Liver (tissue), 3 donors: ENCODE measurements at regions not wholly inside any gene's neighbourhood (a gene's known extent, or its start where the extent isn't known, plus 50 kb on each side); places are given as distances from the start of the nearest gene placed in this dataset.

Experiments used
- FOXA1 ChIP-seq: IDR thresholded peaks from 2 replicates; pipeline ENCODE4 v1.6.1; 2016; ENCODE audit warnings: antibody characterized with exemption
- GABPA ChIP-seq, 2 donors: IDR thresholded peaks in 1 of 2; conservative IDR thresholded peaks in 1 of 2; 2 replicates each; pipeline ENCODE4 v1.6.1; 2016; ENCODE audit warnings: antibody characterized with exemption in 2 of 2, mild to moderate bottlenecking in 1 of 2, moderate library complexity in 1 of 2
- JUND ChIP-seq, 2 donors: IDR thresholded peaks; 2 replicates each; pipeline ENCODE4 v1.6.1; 2016; ENCODE audit warnings: antibody characterized with exemption in 2 of 2
- NR2F2 ChIP-seq: IDR thresholded peaks from 2 replicates; pipeline ENCODE4 v1.6.1; 2016; ENCODE audit warnings: antibody characterized with exemption
- RXRA ChIP-seq, 2 donors: IDR thresholded peaks; 2 replicates each; pipeline ENCODE4 v1.6.1; 2017 to 2018; ENCODE audit warnings: antibody characterized with exemption in 2 of 2, mild to moderate bottlenecking in 1 of 2
- TF ChIP-seq, protein P1 (sequence below): fragments of 150-350 bp; IDR thresholded peaks from 2 replicates; pipeline ENCODE4 v1.5.1; 2017; ENCODE audit warnings: improper control_type of control experiment, low read depth, low read length; ENCODE audit not compliant: missing input control
- TF ChIP-seq, protein P2 (sequence below): IDR thresholded peaks from 2 replicates; pipeline ENCODE4 v1.6.1; 2016; ENCODE audit warnings: antibody characterized with exemption
- TF ChIP-seq, protein P3 (sequence below): IDR thresholded peaks from 2 replicates; pipeline ENCODE4 v1.6.1; 2016; ENCODE audit warnings: antibody characterized with exemption, mild to moderate bottlenecking
- TF ChIP-seq, protein P4 (sequence below): IDR thresholded peaks from 2 replicates; pipeline ENCODE4 v1.6.1; 2016; ENCODE audit warnings: antibody characterized with exemption
- donor health status: healthy.
- donor health status: healthy.

DNA sequence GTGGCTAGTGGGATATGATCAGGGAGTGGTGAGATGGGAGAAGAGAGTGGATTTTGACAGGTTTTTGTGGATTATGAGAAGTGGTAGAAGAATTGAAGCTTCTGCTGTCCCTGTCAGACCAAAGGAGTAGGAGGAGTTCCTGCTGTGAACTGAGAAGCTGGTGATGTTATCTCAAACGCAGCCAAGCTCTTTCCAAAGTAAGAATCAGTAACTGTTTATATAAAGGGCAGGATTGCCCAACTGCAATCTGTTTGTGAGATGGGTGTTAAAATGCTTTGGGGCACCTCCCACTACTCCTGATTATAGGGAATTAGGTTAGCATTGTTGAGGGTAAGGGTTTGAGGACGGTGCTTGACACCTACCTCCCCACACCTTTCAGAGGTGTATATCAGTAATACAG, 60.5 kb upstream of the USP25 start:
- TF ChIP-seq, protein P1, sequence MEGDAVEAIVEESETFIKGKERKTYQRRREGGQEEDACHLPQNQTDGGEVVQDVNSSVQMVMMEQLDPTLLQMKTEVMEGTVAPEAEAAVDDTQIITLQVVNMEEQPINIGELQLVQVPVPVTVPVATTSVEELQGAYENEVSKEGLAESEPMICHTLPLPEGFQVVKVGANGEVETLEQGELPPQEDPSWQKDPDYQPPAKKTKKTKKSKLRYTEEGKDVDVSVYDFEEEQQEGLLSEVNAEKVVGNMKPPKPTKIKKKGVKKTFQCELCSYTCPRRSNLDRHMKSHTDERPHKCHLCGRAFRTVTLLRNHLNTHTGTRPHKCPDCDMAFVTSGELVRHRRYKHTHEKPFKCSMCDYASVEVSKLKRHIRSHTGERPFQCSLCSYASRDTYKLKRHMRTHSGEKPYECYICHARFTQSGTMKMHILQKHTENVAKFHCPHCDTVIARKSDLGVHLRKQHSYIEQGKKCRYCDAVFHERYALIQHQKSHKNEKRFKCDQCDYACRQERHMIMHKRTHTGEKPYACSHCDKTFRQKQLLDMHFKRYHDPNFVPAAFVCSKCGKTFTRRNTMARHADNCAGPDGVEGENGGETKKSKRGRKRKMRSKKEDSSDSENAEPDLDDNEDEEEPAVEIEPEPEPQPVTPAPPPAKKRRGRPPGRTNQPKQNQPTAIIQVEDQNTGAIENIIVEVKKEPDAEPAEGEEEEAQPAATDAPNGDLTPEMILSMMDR: no peak
- TF ChIP-seq GABPA (IDR thresholded peaks at IDR 0.05 in 1 of 2, conservative IDR thresholded peaks at IDR 0.05 in 1 of 2): no peak
- TF ChIP-seq, protein P2, sequence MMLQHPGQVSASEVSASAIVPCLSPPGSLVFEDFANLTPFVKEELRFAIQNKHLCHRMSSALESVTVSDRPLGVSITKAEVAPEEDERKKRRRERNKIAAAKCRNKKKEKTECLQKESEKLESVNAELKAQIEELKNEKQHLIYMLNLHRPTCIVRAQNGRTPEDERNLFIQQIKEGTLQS: no peak
- TF ChIP-seq FOXA1: no peak
- no peak for TF ChIP-seq NR2F2
- TF ChIP-seq, protein P3, sequence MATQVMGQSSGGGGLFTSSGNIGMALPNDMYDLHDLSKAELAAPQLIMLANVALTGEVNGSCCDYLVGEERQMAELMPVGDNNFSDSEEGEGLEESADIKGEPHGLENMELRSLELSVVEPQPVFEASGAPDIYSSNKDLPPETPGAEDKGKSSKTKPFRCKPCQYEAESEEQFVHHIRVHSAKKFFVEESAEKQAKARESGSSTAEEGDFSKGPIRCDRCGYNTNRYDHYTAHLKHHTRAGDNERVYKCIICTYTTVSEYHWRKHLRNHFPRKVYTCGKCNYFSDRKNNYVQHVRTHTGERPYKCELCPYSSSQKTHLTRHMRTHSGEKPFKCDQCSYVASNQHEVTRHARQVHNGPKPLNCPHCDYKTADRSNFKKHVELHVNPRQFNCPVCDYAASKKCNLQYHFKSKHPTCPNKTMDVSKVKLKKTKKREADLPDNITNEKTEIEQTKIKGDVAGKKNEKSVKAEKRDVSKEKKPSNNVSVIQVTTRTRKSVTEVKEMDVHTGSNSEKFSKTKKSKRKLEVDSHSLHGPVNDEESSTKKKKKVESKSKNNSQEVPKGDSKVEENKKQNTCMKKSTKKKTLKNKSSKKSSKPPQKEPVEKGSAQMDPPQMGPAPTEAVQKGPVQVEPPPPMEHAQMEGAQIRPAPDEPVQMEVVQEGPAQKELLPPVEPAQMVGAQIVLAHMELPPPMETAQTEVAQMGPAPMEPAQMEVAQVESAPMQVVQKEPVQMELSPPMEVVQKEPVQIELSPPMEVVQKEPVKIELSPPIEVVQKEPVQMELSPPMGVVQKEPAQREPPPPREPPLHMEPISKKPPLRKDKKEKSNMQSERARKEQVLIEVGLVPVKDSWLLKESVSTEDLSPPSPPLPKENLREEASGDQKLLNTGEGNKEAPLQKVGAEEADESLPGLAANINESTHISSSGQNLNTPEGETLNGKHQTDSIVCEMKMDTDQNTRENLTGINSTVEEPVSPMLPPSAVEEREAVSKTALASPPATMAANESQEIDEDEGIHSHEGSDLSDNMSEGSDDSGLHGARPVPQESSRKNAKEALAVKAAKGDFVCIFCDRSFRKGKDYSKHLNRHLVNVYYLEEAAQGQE: no peak
- no peak for TF ChIP-seq JUND (IDR thresholded peaks at IDR 0.05)
- TF ChIP-seq, protein P4, sequence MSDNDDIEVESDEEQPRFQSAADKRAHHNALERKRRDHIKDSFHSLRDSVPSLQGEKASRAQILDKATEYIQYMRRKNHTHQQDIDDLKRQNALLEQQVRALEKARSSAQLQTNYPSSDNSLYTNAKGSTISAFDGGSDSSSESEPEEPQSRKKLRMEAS: no peak
- no peak for TF ChIP-seq RXRA (IDR thresholded peaks at IDR 0.05)
